ENCODE measurements at regions not wholly inside any gene's neighbourhood (a gene's known extent, or its start where the extent isn't known, plus 50 kb on each side); places are given as distances from the start of the nearest gene placed in this dataset.
"Not testable (repeated sequence)": the region's sequence is repeated elsewhere in the genome, so short reads cannot be mapped to it uniquely, and the experiment has no call there.

DNA sequence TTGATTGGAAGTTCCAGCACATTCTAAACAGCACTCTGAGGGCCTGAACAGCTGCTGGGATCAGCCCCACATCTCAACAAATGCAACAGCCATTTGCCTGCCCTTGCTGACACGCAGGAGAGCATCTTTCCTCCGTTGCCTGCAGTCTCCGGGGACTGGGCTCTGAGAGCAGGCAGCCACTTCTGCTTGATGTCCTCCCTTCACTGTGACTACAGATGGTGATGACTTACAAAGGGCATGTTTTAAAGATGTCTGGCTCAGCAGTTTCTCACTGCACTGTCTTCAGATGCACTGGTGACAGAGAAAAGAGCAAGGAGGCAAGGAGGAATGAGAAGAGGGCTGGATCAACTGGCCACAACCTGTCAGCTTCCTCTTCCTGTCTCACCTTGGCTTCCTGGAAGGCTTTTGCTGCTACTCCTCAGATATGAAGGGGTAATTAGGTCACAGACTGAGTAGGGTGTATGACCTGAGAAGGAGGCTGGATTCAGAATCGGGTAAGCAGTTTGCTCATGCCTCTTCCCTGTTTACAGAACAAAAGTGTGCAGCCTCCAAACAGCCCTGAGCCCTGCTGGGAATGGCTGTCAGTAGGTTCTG is 143.5 kb upstream of the GHITM start:
- no peak for DNase-seq

GRCh38 chr10:84004221-84004620 is 135.1 kb upstream of the GHITM start:
- no peak for DNase-seq

DNA sequence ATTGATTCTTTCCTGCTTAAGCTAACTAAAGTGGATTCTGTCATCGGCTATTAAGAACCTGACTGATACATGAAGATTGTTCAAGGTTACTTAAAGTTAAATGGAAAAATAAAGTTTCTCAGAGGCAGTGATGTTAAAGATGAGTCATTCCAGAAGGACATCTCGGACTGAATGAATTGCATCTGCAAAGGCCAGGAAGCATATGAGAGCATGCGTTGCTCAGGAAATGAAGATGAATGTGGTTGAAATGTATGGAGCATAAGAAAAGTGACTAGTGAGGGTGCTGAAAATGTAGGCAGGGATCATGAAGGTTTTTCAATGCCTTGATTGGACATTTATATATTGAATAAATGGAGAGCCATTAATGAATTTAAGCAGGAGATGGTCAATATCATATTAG is 133.9 kb upstream of the GHITM start:
- no peak for DNase-seq

GRCh38 chr10:84007482-84007881 is 131.8 kb upstream of the GHITM start:
- DNase-seq, result no peak

GRCh38 chr10:84008878-84009277 is 130.4 kb upstream of the GHITM start:
- no peak for DNase-seq

- no peak for DNase-seq
Measured at GRCh38 chr10:84012431-84012830, 126.9 kb upstream of the GHITM start.

GRCh38 chr10:84012831-84013458 is 126.4 kb upstream of the GHITM start:
- no peak for DNase-seq

DNA sequence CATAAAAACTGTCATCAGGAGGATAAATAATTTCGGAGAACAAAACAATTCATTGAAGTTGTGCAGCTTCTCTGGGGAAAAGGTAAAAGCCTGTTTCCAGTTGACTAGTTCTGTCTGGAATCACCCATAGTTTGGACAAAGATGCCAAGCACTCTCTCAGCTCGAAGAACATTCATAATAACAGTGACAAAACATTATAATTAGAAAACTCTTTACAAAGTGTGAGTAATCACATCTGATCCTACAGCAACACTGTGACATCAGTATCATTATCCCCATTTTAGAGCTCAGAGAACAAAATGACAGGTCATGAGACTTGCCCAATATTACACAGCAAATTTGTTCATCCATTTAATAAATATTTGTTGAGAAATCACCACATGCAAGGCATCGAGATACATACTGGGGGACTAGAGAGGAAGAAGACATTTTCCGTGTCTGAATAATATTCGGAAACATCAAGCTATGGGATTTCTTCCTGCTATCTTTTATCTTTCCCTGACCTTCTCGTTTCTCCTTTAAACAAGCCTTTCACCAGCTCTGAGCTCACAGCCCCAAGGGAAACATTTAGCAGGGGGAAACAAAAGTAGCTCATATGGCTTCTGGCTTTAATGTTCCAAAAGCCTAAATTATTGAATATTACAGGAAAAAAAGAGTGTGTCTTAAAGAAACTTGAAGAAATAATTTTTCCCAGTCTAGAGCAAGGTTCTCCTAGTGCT is 123.3 kb upstream of the GHITM start:
- no peak for DNase-seq

DNA sequence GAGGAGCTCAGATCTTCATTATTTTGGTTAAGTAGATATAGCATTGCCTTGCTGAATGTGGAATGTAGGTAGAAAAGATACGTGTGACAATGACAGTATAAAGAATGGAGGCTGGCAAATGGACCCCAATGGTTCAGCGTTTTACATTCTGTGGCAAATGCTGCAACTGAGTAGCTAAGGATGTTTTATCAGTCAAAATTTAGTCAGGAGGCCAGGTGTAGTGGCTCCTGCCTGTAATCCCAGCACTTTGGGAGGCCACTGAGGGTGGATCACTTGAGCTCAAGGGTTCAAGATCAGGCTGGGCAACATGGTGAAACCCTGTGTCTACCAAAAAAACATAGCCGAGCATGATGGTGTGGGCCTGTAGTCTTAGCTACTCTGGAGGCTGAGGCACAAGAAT is 120.5 kb upstream of the GHITM start:
- DNase-seq, result no peak

DNA sequence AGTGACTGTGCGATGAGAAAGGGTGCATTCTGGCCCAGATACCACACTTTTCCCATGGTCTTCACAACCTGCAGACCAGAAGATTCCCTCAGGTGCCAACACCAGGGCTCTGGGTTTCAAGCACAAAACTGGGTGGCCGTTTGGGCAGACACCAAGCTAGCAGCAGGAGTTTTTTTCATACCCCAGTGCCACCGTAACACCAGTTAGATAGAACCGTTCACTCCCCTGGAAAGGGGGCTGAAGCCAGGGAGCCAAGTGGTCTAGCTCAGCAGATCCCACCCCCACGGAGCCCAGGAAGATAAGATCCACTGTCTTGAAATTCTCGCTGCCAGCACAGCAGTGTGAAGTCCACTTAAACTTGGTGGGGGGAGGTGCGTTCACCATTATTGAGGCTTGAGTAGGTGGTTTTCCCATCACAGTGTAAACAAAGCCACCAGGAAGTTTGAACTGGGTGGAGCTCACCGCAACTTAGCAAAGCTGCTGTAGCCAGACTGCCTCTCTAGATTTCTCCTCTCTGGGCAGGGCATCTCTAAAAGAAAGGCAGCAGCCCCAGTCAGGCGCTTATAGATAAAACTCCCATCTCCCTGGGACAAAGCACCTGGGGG is 119.4 kb upstream of the GHITM start:
- not testable (repeated sequence) for DNase-seq

DNA sequence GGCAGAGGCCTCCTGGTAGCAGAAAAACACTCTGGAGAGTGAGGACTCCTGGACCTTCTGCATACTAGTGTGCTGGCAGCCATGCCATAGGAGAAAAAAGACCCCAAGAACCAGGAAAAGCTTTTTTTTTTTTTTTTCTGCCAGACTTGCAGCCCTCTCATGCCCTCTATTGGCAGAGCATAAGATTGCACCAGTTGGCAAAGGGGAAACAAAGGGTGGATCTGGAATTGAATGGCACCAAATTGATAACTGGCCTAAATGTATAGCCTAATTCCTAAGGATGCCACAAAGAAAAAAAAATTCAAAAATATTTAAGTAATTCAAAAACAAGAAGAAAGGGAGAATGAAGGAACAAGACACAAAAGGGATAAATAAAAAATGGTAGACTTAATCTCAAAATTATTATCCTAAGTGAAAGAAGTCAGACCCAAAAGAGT is 112.5 kb upstream of the GHITM start:
- no peak for DNase-seq

DNA sequence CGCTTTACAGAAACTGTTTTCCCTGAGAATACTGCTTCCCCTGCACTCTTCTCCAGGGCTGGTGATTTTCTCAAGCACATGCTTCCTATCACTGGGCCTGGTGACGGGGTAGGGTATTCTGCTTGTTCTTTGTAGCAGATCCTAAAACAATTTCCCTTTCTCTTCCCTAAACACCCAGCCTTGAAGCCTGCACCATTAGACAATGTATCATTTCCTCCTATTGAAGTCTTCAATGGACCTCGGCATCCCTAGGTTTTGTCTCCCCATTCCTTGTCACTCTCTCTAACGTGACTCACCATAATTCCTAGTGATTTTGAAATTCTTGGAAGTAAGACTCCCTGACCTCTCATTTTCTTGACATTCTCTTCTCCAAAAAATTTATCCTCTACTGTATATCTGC is 109.5 kb upstream of the GHITM start:
- DNase-seq, result no peak

DNA sequence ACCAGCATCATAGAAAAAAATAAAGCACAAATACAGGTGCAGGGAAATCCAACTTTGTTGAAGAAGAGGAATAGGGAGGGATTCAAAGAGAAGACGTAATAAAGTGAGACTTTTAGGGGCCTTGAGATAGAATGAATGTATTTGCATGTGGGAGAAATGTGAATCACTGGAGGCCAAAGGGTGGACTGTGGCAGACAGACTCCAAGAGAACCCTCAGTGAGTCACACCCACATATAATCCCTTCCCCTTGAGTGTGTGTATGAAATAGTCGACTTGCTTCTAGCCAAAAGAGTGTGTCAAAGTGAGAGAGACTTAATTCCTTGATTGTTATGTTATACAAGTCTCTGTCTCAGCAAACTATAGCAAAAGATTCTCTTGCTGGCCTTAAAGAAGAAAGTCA is 101.3 kb upstream of the GHITM start:
- no peak for DNase-seq

GRCh38 chr10:84039957-84040356 is 99.4 kb upstream of the GHITM start:
- no peak for DNase-seq

- DNase-seq, result no peak
Measured at GRCh38 chr10:84047258-84048010, 91.9 kb upstream of the GHITM start.

- no peak for DNase-seq
Measured at GRCh38 chr10:84049645-84050011, 89.7 kb upstream of the GHITM start.

DNA sequence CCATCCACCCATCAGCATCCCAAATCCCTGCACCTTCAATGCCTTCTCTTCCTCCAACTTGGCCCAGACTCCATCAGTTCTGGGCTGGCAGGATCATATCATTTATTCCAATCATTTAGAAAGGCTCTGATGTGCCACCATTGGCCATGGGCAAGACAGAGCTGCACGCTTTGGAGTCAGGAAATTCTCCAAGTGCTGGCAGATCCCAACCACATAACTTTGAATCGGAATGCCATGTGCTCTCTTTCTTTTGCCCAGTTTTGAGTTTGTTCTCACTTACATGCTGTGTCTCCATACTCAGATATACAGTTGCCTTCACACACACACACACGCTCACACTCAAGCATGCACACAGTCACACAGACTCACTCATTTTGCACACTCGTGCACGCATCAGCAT is 85.7 kb upstream of the GHITM start:
- DNase-seq, result no peak

- DNase-seq, result no peak
Measured at GRCh38 chr10:84054743-84055142, 84.6 kb upstream of the GHITM start.

GRCh38 chr10:84059526-84059925 is 79.8 kb upstream of the GHITM start:
- DNase-seq, result no peak

DNA sequence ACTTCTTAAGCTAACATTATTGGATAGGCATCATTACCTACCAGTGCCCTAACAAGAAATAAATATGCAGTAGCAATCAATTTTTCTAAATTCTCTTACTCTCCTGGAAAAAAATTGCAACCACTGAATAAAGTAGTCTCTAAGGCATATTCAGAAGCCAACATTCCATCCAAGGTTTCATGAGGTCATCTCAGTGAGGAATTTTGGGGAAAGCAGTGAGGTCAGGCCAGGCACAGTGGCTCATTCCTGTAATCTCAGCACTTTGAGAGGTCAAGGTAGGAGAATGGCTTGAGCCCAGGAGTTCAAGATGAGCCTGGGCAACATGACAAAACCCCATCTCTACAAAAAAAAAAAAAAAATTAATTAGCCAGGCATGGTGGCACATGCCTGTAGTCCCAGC is 75.9 kb upstream of the GHITM start:
- no peak for DNase-seq

DNA sequence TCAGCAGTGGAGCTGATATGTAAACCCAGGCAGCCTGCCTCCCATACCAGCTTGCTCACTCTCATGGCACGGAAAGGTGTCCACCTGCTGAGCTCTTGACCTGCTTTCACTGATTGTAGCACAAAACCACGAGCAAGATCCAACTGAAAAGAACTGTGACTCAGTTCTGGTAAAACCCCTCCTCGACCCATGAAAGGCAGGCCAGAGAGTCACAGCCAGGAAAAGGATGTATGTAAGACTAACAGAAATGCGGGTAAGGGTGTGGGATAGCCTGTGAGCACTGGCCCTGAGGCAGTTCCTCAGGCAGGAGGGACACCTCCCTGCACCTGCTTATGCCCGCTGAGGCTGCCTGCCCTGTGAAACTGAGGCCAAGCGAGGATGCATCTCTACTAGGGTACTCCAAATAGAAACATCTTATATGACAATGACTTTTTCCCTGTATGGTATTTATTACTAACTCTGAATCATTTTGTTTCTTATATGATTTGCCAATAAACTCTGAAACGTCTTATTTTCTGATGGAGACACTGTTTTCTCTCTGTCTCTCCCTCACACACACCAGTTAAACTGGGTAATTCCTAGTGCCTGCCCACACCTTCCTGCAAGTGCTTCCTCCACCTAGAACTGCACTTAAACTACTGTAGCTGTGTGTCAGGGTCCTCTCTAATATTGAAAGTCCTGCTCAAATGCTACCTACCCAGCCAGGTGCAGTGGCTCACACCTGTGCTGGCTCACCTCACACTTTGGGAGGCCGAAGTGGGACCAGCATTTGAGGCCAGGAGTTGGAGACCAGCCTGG is 73.3 kb upstream of the GHITM start:
- no peak for DNase-seq

DNA sequence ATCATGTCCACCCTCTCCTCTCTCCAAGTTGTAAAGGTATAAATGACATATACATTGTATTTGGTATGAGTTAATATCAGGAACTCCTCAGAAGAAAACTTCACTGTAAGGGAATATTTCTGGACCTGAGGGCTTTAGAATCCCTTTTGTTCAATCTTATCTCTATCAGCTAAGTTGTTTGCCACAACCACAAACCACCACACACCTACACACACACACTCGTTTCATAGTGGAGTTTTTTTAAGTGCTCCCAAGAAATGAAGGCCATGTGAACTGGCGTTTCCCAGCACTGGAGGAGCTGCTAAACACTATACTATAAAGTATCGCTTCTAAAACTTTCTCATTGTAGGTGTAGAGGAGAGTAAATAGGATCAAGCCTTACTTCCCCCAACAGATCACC is 64.8 kb upstream of the GHITM start:
- DNase-seq, result no peak
